Fibroblast of lung (primary cell): ENCODE measurements at regions not wholly inside any gene's neighbourhood (a gene's known extent, or its start where the extent isn't known, plus 50 kb on each side); places are given as distances from the start of the nearest gene placed in this dataset.

Experiments
- DNase-seq, 2 donors: peaks; one replicate each; pipeline versions ENCODE4 v3.0.0 to v3.0.0-alpha.2; 2010; ENCODE audit warnings: low read depth in 2 of 2
- H2AFZ ChIP-seq: 2 replicates; pipeline ENCODE4 v1.5.1; 2012; ENCODE audit warnings: low read length, control low read depth, inconsistent platforms
- H3K27ac ChIP-seq: 2 replicates; pipeline ENCODE4 v1.5.1; 2011; ENCODE audit warnings: low read length, control low read depth; ENCODE audit not compliant: insufficient read depth
- H3K27me3 ChIP-seq: 2 replicates; pipeline ENCODE4 v1.5.1; 2011; ENCODE audit warnings: mild to moderate bottlenecking, low read length; ENCODE audit not compliant: control insufficient read depth, insufficient read depth
- H3K36me3 ChIP-seq: 2 replicates; pipeline ENCODE4 v1.5.1; 2011; ENCODE audit warnings: low read length; ENCODE audit not compliant: control insufficient read depth, insufficient read depth
- H3K4me1 ChIP-seq: 2 replicates; pipeline ENCODE4 v1.5.1; 2011; ENCODE audit warnings: low read length; ENCODE audit not compliant: control insufficient read depth, insufficient read depth; ENCODE audit errors: extremely low read depth
- H3K4me2 ChIP-seq: 2 replicates; pipeline ENCODE4 v1.5.1; 2011; ENCODE audit warnings: low read length, control low read depth; ENCODE audit not compliant: insufficient read depth; ENCODE audit errors: extremely low read depth
- H3K4me3 ChIP-seq, 4 experiments: fragments of 200-600 bp in 1 of 4; sonication (generic) in 1 of 4; replicated peaks in 1 of 4; 2 replicates each; pipeline ENCODE4 v1.5.1; 2011 to 2016; ENCODE audit warnings: low read length in 4 of 4, low read depth in 3 of 4, mild to moderate bottlenecking in 3 of 4, control low read depth in 2 of 4, inconsistent platforms in 1 of 4, mixed read lengths in 1 of 4; ENCODE audit not compliant: insufficient read depth in 1 of 4; ENCODE audit errors: control extremely low read depth in 1 of 4
- H3K79me2 ChIP-seq: 2 replicates; pipeline ENCODE4 v1.5.1; 2012; ENCODE audit warnings: mild to moderate bottlenecking, low read length, inconsistent platforms; ENCODE audit not compliant: control insufficient read depth, insufficient read depth
- H3K9ac ChIP-seq: 2 replicates; pipeline ENCODE4 v1.5.1; 2011; ENCODE audit warnings: mild to moderate bottlenecking, low read length, control low read depth; ENCODE audit not compliant: insufficient read depth
- H3K9me3 ChIP-seq: 2 replicates; pipeline ENCODE4 v1.5.1; 2012; ENCODE audit warnings: low read depth, low read length; ENCODE audit not compliant: control insufficient read depth, insufficient read depth
- H4K20me1 ChIP-seq: 2 replicates; pipeline ENCODE4 v1.5.1; 2011; ENCODE audit warnings: low read length; ENCODE audit not compliant: control insufficient read depth, insufficient read depth; ENCODE audit errors: extremely low read depth
- CTCF ChIP-seq, 2 donors: IDR thresholded peaks in 1 of 2; conservative IDR thresholded peaks in 1 of 2; 1 replicate in 1 of 2; 2 replicates in 1 of 2; pipeline ENCODE4 v1.5.1; 2011 to 2012; ENCODE audit warnings: low read length in 2 of 2, control low read depth in 1 of 2, inconsistent platforms in 1 of 2, low read depth in 1 of 2, mild to moderate bottlenecking in 1 of 2
- EZH2 ChIP-seq: IDR thresholded peaks from 2 replicates; pipeline ENCODE4 v1.5.1; 2012; ENCODE audit warnings: low read length, control low read depth, mild to moderate bottlenecking; ENCODE audit errors: missing control alignments

DNA sequence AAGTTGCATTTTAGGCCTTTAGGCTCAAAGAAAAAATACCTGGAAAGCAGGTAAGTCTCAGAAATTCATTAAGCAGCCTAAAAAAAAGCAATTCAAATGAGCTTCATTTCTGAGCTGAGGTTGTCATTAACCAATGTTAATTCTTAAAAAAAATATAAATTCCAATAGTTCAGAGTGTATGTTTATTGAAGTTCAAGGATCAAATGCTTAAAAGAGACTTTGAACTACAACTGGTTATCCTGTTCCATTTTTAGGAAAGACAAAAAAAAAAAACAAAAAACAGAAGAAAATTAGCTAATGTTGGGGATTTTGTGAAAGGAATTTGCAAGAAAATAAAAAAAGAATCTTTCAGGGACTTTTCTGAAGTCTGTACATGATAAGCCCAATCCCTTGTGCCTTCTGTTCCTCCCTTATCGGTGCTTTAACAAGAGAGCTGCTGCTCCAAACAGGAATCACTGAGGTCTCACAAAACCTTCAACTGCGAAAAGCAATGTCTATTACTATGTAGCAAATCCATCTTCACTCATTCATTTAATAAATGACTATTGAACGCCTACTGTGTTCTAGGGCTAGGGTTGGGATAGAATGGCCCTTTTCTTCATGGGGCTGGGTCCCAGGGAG lies 90.3 kb downstream of the FOXF2 start:
- Histone ChIP-seq H3K4me1 (peaks cover 28% of the 10 kb centered on the region), H2AFZ (no peak overlapping the region), H3K4me2 (no peak overlapping the region), H3K27ac (peak overlapping the region; percentile 15), H4K20me1 (no peaks in the 10 kb centered on the region), H3K36me3 (no peaks in the 10 kb centered on the region), H3K9me3 (no peaks in the 10 kb centered on the region), H3K27me3 (no peaks in the 10 kb centered on the region), H3K79me2 (no peaks in the 10 kb centered on the region), H3K4me3 (no peak overlapping the region), H3K9ac (no peak overlapping the region)
- TF ChIP-seq CTCF (conservative IDR thresholded peaks at IDR 0.05 in 1 of 2, IDR thresholded peaks at IDR 0.05 in 1 of 2; ENCODE audit: low read depth in 1 of 2, low read length in 2 of 2): no peak
- no peak for TF ChIP-seq EZH2
- DNase-seq: no peak

DNA sequence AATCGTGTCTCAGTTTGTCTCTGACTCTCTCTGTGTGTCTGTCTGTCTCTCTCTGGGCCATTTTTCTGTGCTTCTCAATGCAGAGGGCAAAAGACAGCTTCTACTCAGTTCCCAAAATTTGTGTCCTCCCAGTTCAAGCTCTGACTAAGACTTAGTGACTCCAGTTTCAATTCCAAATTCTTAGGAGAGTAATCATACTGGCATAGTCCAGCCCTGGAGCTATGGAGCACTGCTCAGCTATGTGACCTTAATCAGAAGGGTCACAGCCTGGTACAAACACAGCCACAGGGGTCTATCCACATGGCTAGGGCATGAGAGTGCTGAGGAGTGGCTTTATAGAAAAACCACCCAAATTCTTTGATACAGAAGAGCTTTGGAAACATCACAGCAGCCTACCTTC lies 91.9 kb downstream of the FOXF2 start:
- H3K27me3 ChIP-seq: no peaks in the 10 kb centered on the region
- H3K9me3 ChIP-seq: no peaks in the 10 kb centered on the region
- H4K20me1 ChIP-seq: no peaks in the 10 kb centered on the region
- no peak overlapping the region for H3K4me3 ChIP-seq
- H3K36me3 ChIP-seq: no peaks in the 10 kb centered on the region
- TF ChIP-seq CTCF (conservative IDR thresholded peaks at IDR 0.05 in 1 of 2, IDR thresholded peaks at IDR 0.05 in 1 of 2; ENCODE audit: low read depth in 1 of 2, low read length in 2 of 2) (no peak), EZH2 (no peak)
- peaks cover 38% of the 10 kb centered on the region for H3K4me1 ChIP-seq
- H2AFZ ChIP-seq: no peak overlapping the region
- H3K27ac ChIP-seq: peak overlapping the region; percentile 73
- peak; percentile 78 to 87 for DNase-seq
- no peaks in the 10 kb centered on the region for H3K79me2 ChIP-seq
- peak overlapping the region; percentile 36 for H3K4me2 ChIP-seq
- H3K9ac ChIP-seq: no peak overlapping the region

DNA sequence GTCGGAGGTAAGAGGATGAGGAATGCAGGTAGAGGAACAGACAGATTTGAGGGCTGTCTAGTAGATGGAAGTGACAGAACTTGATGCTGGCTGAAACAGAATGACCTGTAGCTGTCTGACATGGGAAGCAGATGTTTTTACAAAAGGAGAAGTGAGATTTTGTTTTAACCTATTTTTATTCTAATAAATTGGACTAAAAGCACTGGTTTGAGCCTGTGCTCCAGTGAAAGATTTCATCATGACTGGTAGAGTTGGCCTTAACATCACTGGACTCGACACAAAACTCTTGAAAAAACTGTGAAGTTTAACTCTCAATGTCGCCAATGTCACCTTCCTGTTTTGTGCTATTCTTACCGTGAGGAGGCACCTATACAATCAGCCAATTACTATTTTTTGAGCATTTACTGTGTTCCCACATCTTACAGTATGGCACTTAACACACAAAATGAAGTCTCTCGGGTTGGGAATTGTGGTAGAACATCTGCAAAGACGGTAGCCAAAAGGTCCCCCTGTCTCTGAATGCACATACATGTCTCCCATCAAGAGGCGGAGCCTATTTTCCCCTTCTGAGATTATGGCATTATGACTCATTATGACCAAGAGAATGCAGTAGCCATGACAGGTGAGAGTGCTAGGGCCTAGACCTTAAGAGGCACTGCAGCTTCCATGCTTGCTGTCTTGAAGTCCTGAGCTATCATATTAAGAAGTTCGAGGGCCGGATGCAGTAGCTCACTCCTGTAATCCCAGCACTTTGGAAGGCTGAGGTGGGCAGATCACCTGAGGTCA lies 93.2 kb downstream of the FOXF2 start:
- H2AFZ ChIP-seq: no peak overlapping the region
- H3K4me2 ChIP-seq: no peak overlapping the region
- H3K4me1 ChIP-seq: peaks cover 32% of the 10 kb centered on the region
- H3K36me3 ChIP-seq: no peaks in the 10 kb centered on the region
- peak overlapping the region; percentile 70 for H3K27ac ChIP-seq
- H3K27me3 ChIP-seq: no peaks in the 10 kb centered on the region
- H3K79me2 ChIP-seq: no peaks in the 10 kb centered on the region
- no peak overlapping the region for H3K4me3 ChIP-seq
- no peak for DNase-seq
- no peaks in the 10 kb centered on the region for H3K9me3 ChIP-seq
- H4K20me1 ChIP-seq: no peaks in the 10 kb centered on the region
- TF ChIP-seq CTCF (conservative IDR thresholded peaks at IDR 0.05 in 1 of 2, IDR thresholded peaks at IDR 0.05 in 1 of 2; ENCODE audit: low read depth in 1 of 2, low read length in 2 of 2) (no peak), EZH2 (no peak)
- no peak overlapping the region for H3K9ac ChIP-seq
